HCT116 (cell line): ENCODE measurements at regions not wholly inside any gene's neighbourhood (a gene's known extent, or its start where the extent isn't known, plus 50 kb on each side); places are given as distances from the start of the nearest gene placed in this dataset.

Source experiments
- ATAC-seq: fragments of 200-7000 bp; cut with Tn5 transposase; 2 replicates; pipeline ENCODE4 v1.9.1; 2020; ENCODE audit warnings: mild to moderate bottlenecking, moderate library complexity
- BruUV-seq: library from RNA; stranded (reverse); fragments of 400-500 nt; replicated peaks from 2 replicates; lab custom pipeline; 2021; lab: Mats Ljungman, UMichigan
- CTCF ChIA-PET: fragments of 300-600 bp; sonication (Branson Sonifier 250); formaldehyde crosslinking; loops from one replicate; lab custom pipeline; 2021; ENCODE audit warnings: antibody characterized with exemption; lab: Charles Lee
- POLR2A ChIA-PET: fragments of 300-600, 350-600 bp; sonication (Branson Sonifier 250); formaldehyde crosslinking; loops from one replicate; lab custom pipeline; 2021; ENCODE audit warnings: antibody characterized with exemption; lab: Charles Lee
- RAD21 ChIA-PET, 2 experiments: fragments of 300-600 bp; sonication (Branson Sonifier 250); formaldehyde crosslinking; loops; one replicate each; lab custom pipeline; 2023; ENCODE audit warnings: low total read pairs in 2 of 2; ENCODE audit not compliant: uncharacterized antibody in 2 of 2, unreplicated experiment in 2 of 2, low non-redundant PET in 1 of 2; lab: Charles Lee
- DNase-seq: peaks from one replicate; pipeline ENCODE4 v3.0.0-alpha.2; 2010; ENCODE audit warnings: low read depth, low spot score
- H2AFZ ChIP-seq: fragments of 200-600 bp; shearing (Covaris generic), sonication (generic); 2 replicates; pipeline ENCODE4 v1.6.1; 2017; ENCODE audit warnings: low read depth, mixed run types, mixed read lengths, antibody characterized with exemption, low read length; ENCODE audit not compliant: poor library complexity, severe bottlenecking
- H3K27ac ChIP-seq: 2 replicates; pipeline ENCODE4 v1.5.1; 2012; ENCODE audit warnings: low read depth, low read length
- H3K27me3 ChIP-seq: fragments of 200-600 bp; sonication (generic); 2 replicates; pipeline ENCODE4 v1.6.1; 2016; ENCODE audit warnings: mixed run types, low read length, mixed read lengths; ENCODE audit not compliant: insufficient read depth
- H3K36me3 ChIP-seq, 2 experiments: fragments of 200-500 bp in 1 of 2; fragments of 200-600 bp in 1 of 2; sonication (Bioruptor generic) in 1 of 2; sonication (generic) in 1 of 2; 2 replicates each; pipeline versions ENCODE4 v1.5.1 to v1.6.1; 2014 to 2016; ENCODE audit warnings: low read length in 2 of 2, inconsistent platforms in 1 of 2, mixed read lengths in 1 of 2, mixed run types in 1 of 2; ENCODE audit not compliant: insufficient read depth in 2 of 2, control insufficient read depth in 1 of 2
- H3K4me1 ChIP-seq, 2 experiments: fragments of 200-600 bp in 1 of 2; sonication (generic) in 1 of 2; 2 replicates each; pipeline versions ENCODE4 v1.5.1 to v1.6.1; 2012 to 2017; ENCODE audit warnings: low read length in 2 of 2, inconsistent platforms in 1 of 2, mild to moderate bottlenecking in 1 of 2, mixed read lengths in 1 of 2, mixed run types in 1 of 2, moderate library complexity in 1 of 2; ENCODE audit not compliant: insufficient read depth in 2 of 2, control insufficient read depth in 1 of 2
- H3K4me2 ChIP-seq: fragments of 200-600 bp; sonication (generic); 2 replicates; pipeline ENCODE4 v1.6.1; 2017; ENCODE audit warnings: mixed run types, low read length, mixed read lengths
- H3K4me3 ChIP-seq, 2 experiments: fragments of 200-600 bp in 1 of 2; sonication (generic) in 1 of 2; replicated peaks in 1 of 2; 2 replicates each; pipeline ENCODE4 v1.5.1; 2011 to 2016; ENCODE audit warnings: low read length in 2 of 2, control low read depth in 1 of 2, low read depth in 1 of 2, mild to moderate bottlenecking in 1 of 2, mixed read lengths in 1 of 2, mixed run types in 1 of 2
- H3K79me2 ChIP-seq: fragments of 200-600 bp; sonication (generic); 2 replicates; pipeline ENCODE4 v1.6.1; 2017; ENCODE audit warnings: mild to moderate bottlenecking, mixed run types, low read length, moderate library complexity, mixed read lengths; ENCODE audit not compliant: insufficient read depth
- H3K9ac ChIP-seq: fragments of 200-600 bp; sonication (generic); 2 replicates; pipeline ENCODE4 v1.6.1; 2016; ENCODE audit warnings: low read length, mixed read lengths
- H3K9me2 ChIP-seq: fragments of 200-600 bp; sonication (generic), shearing (Covaris generic); 2 replicates; pipeline ENCODE4 v1.6.1; 2017; ENCODE audit warnings: mixed run types, mild to moderate bottlenecking, moderate library complexity; ENCODE audit not compliant: insufficient read depth
- H3K9me3 ChIP-seq, 2 experiments: fragments of 200-500 bp in 1 of 2; fragments of 200-600 bp in 1 of 2; sonication (Bioruptor generic) in 1 of 2; sonication (generic) in 1 of 2; 2 replicates each; pipeline ENCODE4 v1.6.1; 2014 to 2017; ENCODE audit warnings: low read length in 2 of 2, mixed read lengths in 2 of 2, inconsistent platforms in 1 of 2, low read depth in 1 of 2, mild to moderate bottlenecking in 1 of 2, mixed run types in 1 of 2, moderate library complexity in 1 of 2; ENCODE audit not compliant: control insufficient read depth in 1 of 2, insufficient read depth in 1 of 2
- H4K20me1 ChIP-seq: fragments of 200-600 bp; sonication (generic), shearing (Covaris generic); 2 replicates; pipeline ENCODE4 v1.6.1; 2017; ENCODE audit warnings: mixed run types, mild to moderate bottlenecking, moderate library complexity; ENCODE audit not compliant: insufficient read depth
- CBX3 ChIP-seq: IDR thresholded peaks from 2 replicates; pipeline ENCODE4 v1.6.1; 2012; ENCODE audit warnings: low read depth
- EZH2phosphoT487 ChIP-seq: fragments of 200-600 bp; IDR thresholded peaks from 2 replicates; pipeline ENCODE4 v1.6.1; 2018; ENCODE audit warnings: antibody characterized with exemption, borderline replicate concordance
- JUND ChIP-seq: IDR thresholded peaks from 2 replicates; pipeline ENCODE4 v1.6.1; 2012
- POLR2AphosphoS5 ChIP-seq: IDR thresholded peaks from 2 replicates; pipeline ENCODE4 v1.6.1; 2011; ENCODE audit warnings: mild to moderate bottlenecking, low read depth, low read length, moderate library complexity
- RAD21 ChIP-seq: IDR thresholded peaks from 2 replicates; pipeline ENCODE4 v1.6.1; 2012; ENCODE audit warnings: low read depth, mild to moderate bottlenecking
- REST ChIP-seq: IDR thresholded peaks from 2 replicates; pipeline ENCODE4 v1.6.1; 2012; ENCODE audit warnings: low read depth
- SIN3A ChIP-seq: IDR thresholded peaks from 2 replicates; pipeline ENCODE4 v1.6.1; 2012; ENCODE audit warnings: low read depth
- intact Hi-C: fragments of 100-400 bp; cut with micrococcal nuclease; formaldehyde crosslinking; loops from 2 replicates; pipeline ENCODE4 v1.10.0; 2022

GRCh38 chr9:110125207-110125751, 82.7 kb downstream of the C9orf152 start (continued):
- no peak for TF ChIP-seq REST
- no peak for TF ChIP-seq JUND
- TF ChIP-seq EZH2phosphoT487 = no peak

- Histone ChIP-seq H2AFZ (no peak overlapping the region), H3K4me1 (peaks cover 0 to 21% of the 10 kb centered on the region in 2 experiments; a peak in 1 of 4 replicates), H3K27ac (no peak overlapping the region)
- ATAC-seq = no peak
- ChIA-PET POLR2A (no interaction called here), CTCF (no interaction called here)
- BruUV-seq = no TSS peak
- TF ChIP-seq SIN3A = no peak
- no peak for TF ChIP-seq POLR2AphosphoS5
- TF ChIP-seq CBX3 = no peak
- TF ChIP-seq RAD21 = no peak
- TF ChIP-seq, all 23 proteins: peak for 0
- Histone ChIP-seq H3K9me2 (no peaks in the 10 kb centered on the region), H3K27me3 (no peaks in the 10 kb centered on the region), H3K9me3 (no peaks in the 10 kb centered on the region), H3K36me3 (no peaks in the 10 kb centered on the region), H3K4me2 (no peak overlapping the region), H3K79me2 (peaks cover 59% of the 10 kb centered on the region; the same call in 1 of the 2 replicates), H3K9ac (no peak overlapping the region), H3K4me3 (no peak overlapping the region), H4K20me1 (no peaks in the 10 kb centered on the region)
- DNase-seq = no peak
- RAD21 ChIA-PET = no interaction called here
- intact Hi-C loops = no loop called here
Observed at GRCh38 chr9:110125763-110126351, 82.1 kb downstream of the C9orf152 start.
